GM21515 (cell line): ENCODE measurements at regions not wholly inside any gene's neighbourhood (a gene's known extent, or its start where the extent isn't known, plus 50 kb on each side); places are given as distances from the start of the nearest gene placed in this dataset.

Source experiments
- ATAC-seq: cut with Tn5 transposase; IDR thresholded peaks from one replicate; pipeline ENCODE4 v1.9.1; 2021; ENCODE audit not compliant: unreplicated experiment

- no peak for ATAC-seq
Measured at GRCh38 chr7:32200646-32201045, 130.4 kb upstream of the PDE1C start.

GRCh38 chr7:32194537-32194936 lies 124.3 kb upstream of the PDE1C start:
- no peak for ATAC-seq

- no peak for ATAC-seq
Measured at GRCh38 chr7:32191305-32191704, 121.1 kb upstream of the PDE1C start.

- no peak for ATAC-seq
Measured at GRCh38 chr7:32179567-32179966, 109.4 kb upstream of the PDE1C start.

- no peak for ATAC-seq
Measured at GRCh38 chr7:32178677-32179366, 108.6 kb upstream of the PDE1C start.

- ATAC-seq = no peak
Measured at GRCh38 chr7:32177232-32177631, 107.0 kb upstream of the PDE1C start.

- ATAC-seq = no peak
Measured at GRCh38 chr7:32175099-32175498, 104.9 kb upstream of the PDE1C start.

- ATAC-seq = no peak
Measured at GRCh38 chr7:32171248-32171647, 101.0 kb upstream of the PDE1C start.

GRCh38 chr7:32170838-32171237 lies 100.6 kb upstream of the PDE1C start:
- no peak for ATAC-seq

- no peak for ATAC-seq
Measured at GRCh38 chr7:32169228-32169627, 99.0 kb upstream of the PDE1C start.

GRCh38 chr7:32167815-32168214 lies 97.6 kb upstream of the PDE1C start:
- ATAC-seq = no peak

GRCh38 chr7:32167256-32167655 lies 97.0 kb upstream of the PDE1C start:
- ATAC-seq = no peak

GRCh38 chr7:32164341-32164996 lies 94.3 kb upstream of the PDE1C start:
- ATAC-seq = no peak

GRCh38 chr7:32163896-32164295 lies 93.7 kb upstream of the PDE1C start:
- ATAC-seq = no peak

GRCh38 chr7:32163141-32163806 lies 93.1 kb upstream of the PDE1C start:
- ATAC-seq = no peak

GRCh38 chr7:32161708-32162107 lies 91.5 kb upstream of the PDE1C start:
- no peak for ATAC-seq

- no peak for ATAC-seq
Measured at GRCh38 chr7:32158751-32159745, 88.8 kb upstream of the PDE1C start.

GRCh38 chr7:32158076-32158475 lies 87.9 kb upstream of the PDE1C start:
- ATAC-seq = no peak

GRCh38 chr7:32155712-32156111 lies 85.5 kb upstream of the PDE1C start:
- ATAC-seq = no peak

GRCh38 chr7:32154797-32155196 lies 84.6 kb upstream of the PDE1C start:
- ATAC-seq = no peak

GRCh38 chr7:32153006-32153405 lies 82.8 kb upstream of the PDE1C start:
- no peak for ATAC-seq
